ENCODE measurements at regions not wholly inside any gene's neighbourhood (a gene's known extent, or its start where the extent isn't known, plus 50 kb on each side); places are given as distances from the start of the nearest gene placed in this dataset.
A peak's percentile ranks its signal among the peaks of the same experiment; 100 is the strongest.

DNA sequence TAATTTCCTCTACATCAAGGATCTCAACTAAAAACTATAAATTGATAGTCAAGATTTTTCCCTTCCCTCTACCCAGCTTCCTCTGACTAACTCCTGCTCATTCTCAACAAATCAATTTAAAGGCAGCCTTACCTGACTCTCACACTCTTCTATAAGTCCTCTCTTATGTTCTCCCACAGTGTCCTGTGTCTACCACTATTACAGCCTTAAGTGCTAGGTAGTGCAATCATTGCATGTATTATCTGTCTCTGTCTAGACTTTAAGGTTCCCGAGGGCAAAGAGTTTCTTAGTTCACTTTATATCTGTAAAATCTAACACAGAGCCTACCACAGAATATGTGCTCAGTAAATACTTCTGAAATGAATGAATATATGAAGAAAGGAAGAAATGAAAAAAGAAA, 123.7 kb downstream of the BTC start:
- Histone ChIP-seq H3K18ac (ENCODE audit: low read length) (no peak overlapping the region), H3K14ac (ENCODE audit: low read length) (no peak overlapping the region), H3K36me3 (replicated peaks in 1 of 2; ENCODE audit: control insufficient read depth in 2 of 2, insufficient read depth in 2 of 2, low read length in 2 of 2) (no peaks in the 10 kb centered on the region), H3K23ac (ENCODE audit: low read depth, low read length, poor library complexity) (no peak overlapping the region), H3K4me2 (ENCODE audit: insufficient read depth, low read length, poor library complexity, severe bottlenecking) (no peak overlapping the region), H3K9ac (ENCODE audit: low read depth, low read length, poor library complexity) (no peak overlapping the region), H2AFZ (ENCODE audit: low read length) (no peak overlapping the region), H3K27me3 (ENCODE audit: control insufficient read depth in 3 of 3, insufficient read depth in 3 of 3, low read depth in 1 of 3, low read length in 3 of 3) (no peaks in the 10 kb centered on the region), H2BK120ac (ENCODE audit: low read depth, low read length) (no peak overlapping the region), H3K9me3 (replicated peaks in 1 of 2; ENCODE audit: control insufficient read depth in 2 of 2, insufficient read depth in 1 of 2, low read depth in 1 of 2, low read length in 2 of 2) (no peaks in the 10 kb centered on the region), H4K91ac (ENCODE audit: low read depth, low read length, poor library complexity) (no peak overlapping the region), H3K4me3 (ENCODE audit: low read length in 2 of 2) (no peak overlapping the region), H3K4ac (ENCODE audit: low read length) (no peak overlapping the region), H4K8ac (ENCODE audit: low read depth, low read length) (no peak overlapping the region), H3K27ac (replicated peaks; ENCODE audit: low read length) (no peak overlapping the region), H3K79me1 (ENCODE audit: low read depth, low read length) (no peaks in the 10 kb centered on the region), H2BK5ac (ENCODE audit: low read length) (no peak overlapping the region), H2BK15ac (ENCODE audit: low read length) (no peak overlapping the region), H2BK12ac (ENCODE audit: low read length) (no peak overlapping the region), H3K4me1 (ENCODE audit: control insufficient read depth in 2 of 2, insufficient read depth in 1 of 2, low read depth in 1 of 2, low read length in 2 of 2) (no peaks in the 10 kb centered on the region), H2AK5ac (ENCODE audit: low read depth, low read length) (no peak overlapping the region)
- WGBS, 2 donors (ENCODE audit: extremely low coverage in 2 of 2, insufficient read length in 2 of 2, insufficient replicate concordance in 1 of 2): no CpG with 5 or more reads among the region's 1 CpG
- no peak for DNase-seq (ENCODE audit: low spot score)

DNA sequence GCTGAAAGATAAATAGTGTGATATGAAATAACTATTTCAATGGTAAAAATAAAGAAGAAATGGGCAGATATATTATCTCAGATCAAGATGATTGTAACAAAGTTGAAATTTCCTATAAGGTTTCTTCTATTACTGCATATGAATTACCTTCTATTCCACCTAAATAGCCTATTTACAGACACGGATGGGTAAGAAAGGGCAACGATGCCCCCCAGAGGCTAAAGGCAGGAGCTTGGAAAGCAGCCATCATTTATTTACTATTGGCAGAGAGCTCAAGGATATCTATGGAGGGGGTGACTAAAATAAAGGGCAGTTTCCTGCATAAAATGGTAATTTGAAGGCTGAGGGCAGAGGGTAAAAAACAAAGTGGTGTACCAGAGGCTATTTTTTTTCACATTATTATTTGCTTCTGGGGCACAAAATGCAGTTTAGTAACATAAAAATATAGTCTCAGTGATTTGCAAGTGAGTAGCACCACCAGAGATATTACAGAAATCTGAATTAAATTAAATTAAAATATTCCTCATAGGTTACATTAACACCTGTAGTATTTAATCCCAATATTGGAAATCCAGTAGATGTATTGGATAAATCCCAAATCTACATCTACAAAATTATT, 123.1 kb downstream of the BTC start:
- no peak overlapping the region for H4K91ac ChIP-seq (ENCODE audit: low read depth, low read length, poor library complexity)
- no peak overlapping the region for H3K18ac ChIP-seq (ENCODE audit: low read length)
- peak; percentile 45 for DNase-seq (ENCODE audit: low spot score)
- no peak overlapping the region for H3K9ac ChIP-seq (ENCODE audit: low read depth, low read length, poor library complexity)
- no peak overlapping the region for H3K23ac ChIP-seq (ENCODE audit: low read depth, low read length, poor library complexity)
- no peaks in the 10 kb centered on the region for H3K27me3 ChIP-seq (ENCODE audit: control insufficient read depth in 3 of 3, insufficient read depth in 3 of 3, low read depth in 1 of 3, low read length in 3 of 3)
- H3K4me1 ChIP-seq (ENCODE audit: control insufficient read depth in 2 of 2, insufficient read depth in 1 of 2, low read depth in 1 of 2, low read length in 2 of 2): no peaks in the 10 kb centered on the region
- no peaks in the 10 kb centered on the region for H3K79me1 ChIP-seq (ENCODE audit: low read depth, low read length)
- H3K9me3 ChIP-seq (replicated peaks in 1 of 2; ENCODE audit: control insufficient read depth in 2 of 2, insufficient read depth in 1 of 2, low read depth in 1 of 2, low read length in 2 of 2): no peaks in the 10 kb centered on the region
- H2BK5ac ChIP-seq (ENCODE audit: low read length): no peak overlapping the region
- no peak overlapping the region for H3K14ac ChIP-seq (ENCODE audit: low read length)
- H4K8ac ChIP-seq (ENCODE audit: low read depth, low read length): no peak overlapping the region
- no CpG with 5 or more reads among the region's 2 CpGs for WGBS, 2 donors (ENCODE audit: extremely low coverage in 2 of 2, insufficient read length in 2 of 2, insufficient replicate concordance in 1 of 2)
- H3K4me2 ChIP-seq (ENCODE audit: insufficient read depth, low read length, poor library complexity, severe bottlenecking): no peak overlapping the region
- H2BK15ac ChIP-seq (ENCODE audit: low read length): no peak overlapping the region
- no peak overlapping the region for H2BK12ac ChIP-seq (ENCODE audit: low read length)
- no peak overlapping the region for H2BK120ac ChIP-seq (ENCODE audit: low read depth, low read length)
- no peaks in the 10 kb centered on the region for H3K36me3 ChIP-seq (replicated peaks in 1 of 2; ENCODE audit: control insufficient read depth in 2 of 2, insufficient read depth in 2 of 2, low read length in 2 of 2)
- no peak overlapping the region for H3K27ac ChIP-seq (replicated peaks; ENCODE audit: low read length)
- no peak overlapping the region for H2AFZ ChIP-seq (ENCODE audit: low read length)
- H3K4ac ChIP-seq (ENCODE audit: low read length): no peak overlapping the region
- no peak overlapping the region for H2AK5ac ChIP-seq (ENCODE audit: low read depth, low read length)
- no peak overlapping the region for H3K4me3 ChIP-seq (ENCODE audit: low read length in 2 of 2)

DNA sequence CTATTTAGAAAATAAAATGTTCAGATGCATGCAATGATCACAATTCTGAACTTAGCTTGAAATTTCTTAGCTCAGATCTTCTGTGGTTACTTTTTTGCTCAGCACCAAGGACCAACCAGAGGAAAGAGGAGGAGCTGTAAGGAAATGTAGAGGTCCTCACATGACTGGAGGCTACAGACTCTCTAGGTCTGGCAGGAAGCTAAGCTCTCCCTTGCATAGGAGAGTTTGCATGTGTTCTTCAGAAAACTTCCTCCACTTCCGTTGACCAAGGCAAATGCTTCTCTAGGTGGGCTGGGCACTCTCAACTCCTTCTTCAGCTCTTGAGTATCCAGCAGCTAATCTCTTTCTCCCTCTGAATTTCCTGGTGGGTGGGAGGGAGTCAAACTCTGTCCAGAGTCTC, 119.6 kb downstream of the BTC start:
- no peak for DNase-seq (ENCODE audit: low spot score)

DNA sequence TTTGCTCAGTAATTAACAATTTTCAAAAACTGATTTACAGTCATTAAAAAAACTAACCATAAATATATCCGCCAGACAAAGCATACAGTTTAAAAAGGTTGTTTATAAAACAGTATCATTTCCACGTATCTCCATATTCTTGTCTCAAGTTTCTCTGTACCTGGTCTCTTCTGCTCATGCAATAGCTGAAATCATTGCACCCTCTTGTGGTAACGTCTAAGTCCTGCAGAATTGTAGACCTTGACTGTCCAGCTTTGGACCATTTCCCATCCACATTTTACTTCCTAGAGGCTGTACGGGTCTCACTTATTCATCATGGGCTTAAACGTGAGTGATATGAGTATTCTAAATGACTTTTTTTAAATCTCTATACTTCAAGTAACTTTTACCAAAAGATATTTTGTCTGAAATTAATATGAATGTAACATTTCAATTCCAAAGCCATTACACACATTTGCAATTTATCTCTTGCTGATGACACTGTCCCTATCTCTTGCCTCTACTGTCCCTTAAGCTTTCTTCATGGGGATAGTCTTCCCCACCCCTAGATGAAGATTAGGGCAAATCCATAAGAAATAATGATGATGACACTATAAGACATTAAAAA, 118.5 kb downstream of the BTC start:
- Histone ChIP-seq H2AFZ (ENCODE audit: low read length) (no peak overlapping the region), H4K91ac (ENCODE audit: low read depth, low read length, poor library complexity) (no peak overlapping the region), H3K27me3 (ENCODE audit: control insufficient read depth in 3 of 3, insufficient read depth in 3 of 3, low read depth in 1 of 3, low read length in 3 of 3) (no peaks in the 10 kb centered on the region), H3K4me1 (ENCODE audit: control insufficient read depth in 2 of 2, insufficient read depth in 1 of 2, low read depth in 1 of 2, low read length in 2 of 2) (no peaks in the 10 kb centered on the region), H3K9me3 (replicated peaks in 1 of 2; ENCODE audit: control insufficient read depth in 2 of 2, insufficient read depth in 1 of 2, low read depth in 1 of 2, low read length in 2 of 2) (no peaks in the 10 kb centered on the region), H2BK120ac (ENCODE audit: low read depth, low read length) (no peak overlapping the region), H3K27ac (replicated peaks; ENCODE audit: low read length) (no peak overlapping the region), H2BK15ac (ENCODE audit: low read length) (no peak overlapping the region), H3K23ac (ENCODE audit: low read depth, low read length, poor library complexity) (no peak overlapping the region), H3K4me3 (ENCODE audit: low read length in 2 of 2) (no peak overlapping the region), H3K79me1 (ENCODE audit: low read depth, low read length) (no peaks in the 10 kb centered on the region), H3K36me3 (replicated peaks in 1 of 2; ENCODE audit: control insufficient read depth in 2 of 2, insufficient read depth in 2 of 2, low read length in 2 of 2) (no peaks in the 10 kb centered on the region), H3K18ac (ENCODE audit: low read length) (no peak overlapping the region), H3K14ac (ENCODE audit: low read length) (no peak overlapping the region), H3K4me2 (ENCODE audit: insufficient read depth, low read length, poor library complexity, severe bottlenecking) (no peak overlapping the region), H3K9ac (ENCODE audit: low read depth, low read length, poor library complexity) (no peak overlapping the region), H2AK5ac (ENCODE audit: low read depth, low read length) (no peak overlapping the region), H4K8ac (ENCODE audit: low read depth, low read length) (no peak overlapping the region), H2BK12ac (ENCODE audit: low read length) (no peak overlapping the region), H3K4ac (ENCODE audit: low read length) (no peak overlapping the region), H2BK5ac (ENCODE audit: low read length) (no peak overlapping the region)
- DNase-seq (ENCODE audit: low spot score): no peak
- WGBS, 2 donors (ENCODE audit: extremely low coverage in 2 of 2, insufficient read length in 2 of 2, insufficient replicate concordance in 1 of 2): no CpG with 5 or more reads among the region's 5 CpGs

More for the DNA sequence above, 119.6 kb downstream of the BTC start:
- no peak overlapping the region for H4K8ac ChIP-seq (ENCODE audit: low read depth, low read length)
- no CpG with 5 or more reads among the region's 1 CpG for WGBS, 2 donors (ENCODE audit: extremely low coverage in 2 of 2, insufficient read length in 2 of 2, insufficient replicate concordance in 1 of 2)
- H2BK5ac ChIP-seq (ENCODE audit: low read length): no peak overlapping the region
- H3K23ac ChIP-seq (ENCODE audit: low read depth, low read length, poor library complexity): no peak overlapping the region
- no peak overlapping the region for H3K14ac ChIP-seq (ENCODE audit: low read length)
- no peaks in the 10 kb centered on the region for H3K36me3 ChIP-seq (replicated peaks in 1 of 2; ENCODE audit: control insufficient read depth in 2 of 2, insufficient read depth in 2 of 2, low read length in 2 of 2)
- H2AFZ ChIP-seq (ENCODE audit: low read length): no peak overlapping the region
- no peak overlapping the region for H3K4me3 ChIP-seq (ENCODE audit: low read length in 2 of 2)
- H3K27ac ChIP-seq (replicated peaks; ENCODE audit: low read length): no peak overlapping the region
- H3K9ac ChIP-seq (ENCODE audit: low read depth, low read length, poor library complexity): no peak overlapping the region
- H3K9me3 ChIP-seq (replicated peaks in 1 of 2; ENCODE audit: control insufficient read depth in 2 of 2, insufficient read depth in 1 of 2, low read depth in 1 of 2, low read length in 2 of 2): no peaks in the 10 kb centered on the region
- H3K79me1 ChIP-seq (ENCODE audit: low read depth, low read length): no peaks in the 10 kb centered on the region
- H3K4me2 ChIP-seq (ENCODE audit: insufficient read depth, low read length, poor library complexity, severe bottlenecking): no peak overlapping the region
- no peak overlapping the region for H2AK5ac ChIP-seq (ENCODE audit: low read depth, low read length)
- no peak overlapping the region for H2BK15ac ChIP-seq (ENCODE audit: low read length)
- no peak overlapping the region for H2BK12ac ChIP-seq (ENCODE audit: low read length)
- H4K91ac ChIP-seq (ENCODE audit: low read depth, low read length, poor library complexity): no peak overlapping the region
- H3K27me3 ChIP-seq (ENCODE audit: control insufficient read depth in 3 of 3, insufficient read depth in 3 of 3, low read depth in 1 of 3, low read length in 3 of 3): no peaks in the 10 kb centered on the region
- H3K4ac ChIP-seq (ENCODE audit: low read length): no peak overlapping the region
- no peak overlapping the region for H2BK120ac ChIP-seq (ENCODE audit: low read depth, low read length)
- H3K4me1 ChIP-seq (ENCODE audit: control insufficient read depth in 2 of 2, insufficient read depth in 1 of 2, low read depth in 1 of 2, low read length in 2 of 2): no peaks in the 10 kb centered on the region
- no peak overlapping the region for H3K18ac ChIP-seq (ENCODE audit: low read length)
